HEK293 (cell line): ENCODE measurements at regions not wholly inside any gene's neighbourhood (a gene's known extent, or its start where the extent isn't known, plus 50 kb on each side); places are given as distances from the start of the nearest gene placed in this dataset.
"Not testable (repeated sequence)": the region's sequence is repeated elsewhere in the genome, so short reads cannot be mapped to it uniquely, and the experiment has no call there.

Experiments used
- CTCF ChIA-PET: fragments of 350-600 bp; formaldehyde crosslinking; extraction: SDS; loops from one replicate; lab custom pipeline; 2021; ENCODE audit warnings: antibody characterized with exemption; lab: Yijun Ruan, JAX
- POLR2A ChIA-PET: fragments of 300-600 bp; formaldehyde crosslinking; extraction: SDS; loops from one replicate; lab custom pipeline; 2020; ENCODE audit warnings: antibody characterized with exemption, inconsistent platforms; lab: Yijun Ruan, JAX
- H3K27ac ChIP-seq: fragments of 200-500 bp; sonication (Bioruptor generic); 2 replicates; pipeline ENCODE4 v1.5.1; 2014; ENCODE audit warnings: low read depth, low read length, control low read depth, inconsistent platforms; ENCODE audit errors: extremely low read depth
- H3K36me3 ChIP-seq, 2 experiments: fragments of 200-500 bp in 1 of 2; sonication (Bioruptor generic) in 1 of 2; 1 replicate in 1 of 2; 2 replicates in 1 of 2; pipeline ENCODE4 v1.5.1; 2014 to 2017; ENCODE audit warnings: inconsistent platforms in 2 of 2, low read length in 2 of 2; ENCODE audit not compliant: control insufficient read depth in 2 of 2, insufficient read depth in 1 of 2
- H3K4me1 ChIP-seq: fragments of 200-500 bp; sonication (Bioruptor generic); 2 replicates; pipeline ENCODE4 v1.5.1; 2014; ENCODE audit warnings: mild to moderate bottlenecking, low read length, inconsistent platforms; ENCODE audit not compliant: control insufficient read depth, insufficient read depth
- H3K4me3 ChIP-seq: 2 replicates; pipeline ENCODE4 v1.5.1; 2011; ENCODE audit warnings: low read depth, mild to moderate bottlenecking, control low read depth, low read length, moderate library complexity
- H3K9me3 ChIP-seq: fragments of 200-500 bp; sonication (Bioruptor generic); 2 replicates; pipeline ENCODE4 v1.5.1; 2014; ENCODE audit warnings: low read depth, low read length, inconsistent platforms; ENCODE audit not compliant: control insufficient read depth, insufficient read depth
- BCL11A ChIP-seq: fragments of 450-650 bp; formaldehyde crosslinking; IDR thresholded peaks from 2 replicates; pipeline ENCODE4 v1.5.1; 2016; ENCODE audit warnings: low read depth, missing biosample characterization, missing genetic modification characterization
- ELK4 ChIP-seq: IDR thresholded peaks from 2 replicates; pipeline ENCODE4 v1.6.1; 2011; ENCODE audit warnings: mild to moderate bottlenecking, low read depth, low read length, borderline replicate concordance
- GLIS2 ChIP-seq: fragments of 450-650 bp; formaldehyde crosslinking; IDR thresholded peaks from 2 replicates; pipeline ENCODE4 v1.5.1; 2016; ENCODE audit warnings: missing biosample characterization, missing genetic modification characterization
- SP2 ChIP-seq: fragments of 450-650 bp; formaldehyde crosslinking; IDR thresholded peaks from 2 replicates; pipeline ENCODE4 v1.5.1; 2016; ENCODE audit warnings: missing biosample characterization, missing genetic modification characterization
- WT1 ChIP-seq: fragments of 450-650 bp; formaldehyde crosslinking; IDR thresholded peaks from 2 replicates; pipeline ENCODE4 v1.5.1; 2016; ENCODE audit warnings: missing biosample characterization, missing genetic modification characterization
- ZBTB1 ChIP-seq: fragments of 450-650 bp; formaldehyde crosslinking; IDR thresholded peaks from 2 replicates; pipeline ENCODE4 v1.5.1; 2016; ENCODE audit warnings: missing biosample characterization, missing genetic modification characterization
- ZBTB11 ChIP-seq: fragments of 450-650 bp; formaldehyde crosslinking; conservative IDR thresholded peaks from 2 replicates; pipeline ENCODE4 v1.5.1; 2016; ENCODE audit warnings: low read depth, missing biosample characterization, missing genetic modification characterization
- ZBTB8A ChIP-seq: fragments of 450-650 bp; formaldehyde crosslinking; IDR thresholded peaks from 2 replicates; pipeline ENCODE4 v1.5.1; 2016; ENCODE audit warnings: missing biosample characterization, missing genetic modification characterization
- ZEB2 ChIP-seq: fragments of 450-650 bp; formaldehyde crosslinking; IDR thresholded peaks from 2 replicates; pipeline ENCODE4 v1.5.1; 2016; ENCODE audit warnings: missing biosample characterization, missing genetic modification characterization
- ZFP37 ChIP-seq: fragments of 450-650 bp; formaldehyde crosslinking; IDR thresholded peaks from 2 replicates; pipeline ENCODE4 v1.5.1; 2016; ENCODE audit warnings: missing biosample characterization, missing genetic modification characterization
- ZIC2 ChIP-seq: fragments of 450-650 bp; formaldehyde crosslinking; IDR thresholded peaks from 2 replicates; pipeline ENCODE4 v1.5.1; 2016; ENCODE audit warnings: missing biosample characterization, missing genetic modification characterization
- ZNF18 ChIP-seq: fragments of 450-650 bp; formaldehyde crosslinking; IDR thresholded peaks from 2 replicates; pipeline ENCODE4 v1.5.1; 2016; ENCODE audit warnings: missing biosample characterization, missing genetic modification characterization
- ZNF23 ChIP-seq: fragments of 450-650 bp; formaldehyde crosslinking; IDR thresholded peaks from 2 replicates; pipeline ENCODE4 v1.5.1; 2016; ENCODE audit warnings: missing biosample characterization, missing genetic modification characterization, borderline replicate concordance
- ZNF341 ChIP-seq: fragments of 450-650 bp; formaldehyde crosslinking; IDR thresholded peaks from 2 replicates; pipeline ENCODE4; 2016; ENCODE audit warnings: low read depth, missing biosample characterization, missing genetic modification characterization
- ZNF510 ChIP-seq: fragments of 450-650 bp; formaldehyde crosslinking; IDR thresholded peaks from 2 replicates; pipeline ENCODE4 v1.5.1; 2018; ENCODE audit warnings: mild to moderate bottlenecking, missing genetic modification characterization, missing biosample characterization; ENCODE audit not compliant: insufficient replicate concordance
- ZNF530 ChIP-seq: fragments of 450-650 bp; formaldehyde crosslinking; IDR thresholded peaks from 2 replicates; pipeline ENCODE4 v1.5.1; 2016; ENCODE audit warnings: low read depth, missing biosample characterization, missing genetic modification characterization
- ZNF585B ChIP-seq: fragments of 450-650 bp; formaldehyde crosslinking; IDR thresholded peaks from 2 replicates; pipeline ENCODE4 v1.5.1; 2016; ENCODE audit warnings: missing biosample characterization, missing genetic modification characterization
- ZNF660 ChIP-seq: fragments of 450-650 bp; IDR thresholded peaks from 2 replicates; pipeline ENCODE4 v1.5.1; 2018; ENCODE audit warnings: missing biosample characterization, mild to moderate bottlenecking, missing genetic modification characterization
- ZNF701 ChIP-seq: fragments of 450-650 bp; formaldehyde crosslinking; IDR thresholded peaks from 2 replicates; pipeline ENCODE4 v1.5.1; 2016; ENCODE audit warnings: missing biosample characterization, missing genetic modification characterization
- ZNF837 ChIP-seq: fragments of 450-650 bp; formaldehyde crosslinking; IDR thresholded peaks from 2 replicates; pipeline ENCODE4 v1.5.1; 2016; ENCODE audit warnings: missing biosample characterization, missing genetic modification characterization
- ZSCAN23 ChIP-seq: fragments of 450-650 bp; formaldehyde crosslinking; IDR thresholded peaks from 2 replicates; pipeline ENCODE4 v1.5.1; 2016; ENCODE audit warnings: missing biosample characterization, missing genetic modification characterization
- ZXDB ChIP-seq: fragments of 450-650 bp; formaldehyde crosslinking; IDR thresholded peaks from 2 replicates; pipeline ENCODE4 v1.5.1; 2016; ENCODE audit warnings: missing biosample characterization, missing genetic modification characterization

GRCh38 chr3:28151207-28151550, 90.2 kb upstream of the CMC1 start (continued):
- no peak for TF ChIP-seq ZNF585B (tag by site-specific recombination)

- ChIA-PET CTCF (no interaction called here), POLR2A (no interaction called here)
- H3K36me3 ChIP-seq, result no peaks in the 10 kb centered on the region
- H3K4me3 ChIP-seq, result no peak overlapping the region
- no peak overlapping the region for H3K27ac ChIP-seq
- no peaks in the 10 kb centered on the region for H3K4me1 ChIP-seq
- TF ChIP-seq ZNF660 (no peak), ZNF701 (no peak), ZNF837 (tag by site-specific recombination) (no peak), BCL11A (tag by site-specific recombination) (no peak), ZXDB (tag by site-specific recombination) (no peak)
- no peaks in the 10 kb centered on the region for H3K9me3 ChIP-seq
Observed at GRCh38 chr3:28151608-28152228, 89.7 kb upstream of the CMC1 start.

- CTCF ChIA-PET, result no interaction called here
- Histone ChIP-seq H3K4me1 (no peaks in the 10 kb centered on the region), H3K36me3 (no peaks in the 10 kb centered on the region), H3K4me3 (no peak overlapping the region), H3K9me3 (no peaks in the 10 kb centered on the region), H3K27ac (no peak overlapping the region)
- POLR2A ChIA-PET, result no interaction called here
- no peak for TF ChIP-seq ZNF18 (tag by site-specific recombination)
- no peak for TF ChIP-seq GLIS2 (tag by site-specific recombination)
Observed at GRCh38 chr3:28155631-28156030, 85.8 kb upstream of the CMC1 start.

- H3K27ac ChIP-seq, CTCF ChIA-PET, H3K9me3 ChIP-seq, H3K36me3 ChIP-seq, POLR2A ChIA-PET, H3K4me1 ChIP-seq, H3K4me3 ChIP-seq: not testable (repeated sequence)
Observed at GRCh38 chr3:28156599-28156998, 84.8 kb upstream of the CMC1 start.

GRCh38 chr3:28171962-28172361, 69.5 kb upstream of the CMC1 start:
- TF ChIP-seq ZNF510 (no peak), ZFP37 (tag by site-specific recombination) (no peak), ZNF530 (tag by site-specific recombination) (no peak), ZBTB8A (no peak), ZSCAN23 (tag by site-specific recombination) (no peak), ZEB2 (tag by site-specific recombination) (no peak), ZIC2 (tag by site-specific recombination) (no peak), SP2 (tag by site-specific recombination) (no peak), ZNF341 (no peak), ZBTB11 (tag by site-specific recombination) (no peak), WT1 (tag by site-specific recombination) (no peak), ELK4 (no peak), ZNF23 (tag by site-specific recombination) (no peak), ZBTB1 (tag by site-specific recombination) (no peak)
- H3K4me1 ChIP-seq, result no peaks in the 10 kb centered on the region
- H3K9me3 ChIP-seq, result no peaks in the 10 kb centered on the region
- H3K4me3 ChIP-seq, result no peak overlapping the region
- no peaks in the 10 kb centered on the region for H3K36me3 ChIP-seq
- POLR2A ChIA-PET, result no interaction called here
- CTCF ChIA-PET, result interaction anchor here (0.6 kb wide), 1 partner anchor 120 kb away, joined by 3 read pairs; no protein-coding TSS in a partner anchor
- no peak overlapping the region for H3K27ac ChIP-seq
